Mesenchymal stem cell (in vitro differentiated cells and primary cell): ENCODE measurements at regions not wholly inside any gene's neighbourhood (a gene's known extent, or its start where the extent isn't known, plus 50 kb on each side); places are given as distances from the start of the nearest gene placed in this dataset.
"Not testable (repeated sequence)": the region's sequence is repeated elsewhere in the genome, so short reads cannot be mapped to it uniquely, and the experiment has no call there.

Experiments used
- DNase-seq: peaks from one replicate; pipeline ENCODE4 v3.0.0-alpha.2; 2013
- H2AFZ ChIP-seq: one replicate; pipeline ENCODE4 v1.6.1; 2013; ENCODE audit warnings: low read depth, mild to moderate bottlenecking, control low read depth, inconsistent platforms, low read length, moderate library complexity
- H2AK5ac ChIP-seq: 2 replicates; pipeline ENCODE4 v1.6.1; 2013; ENCODE audit warnings: low read length, moderate library complexity, mild to moderate bottlenecking, inconsistent platforms; ENCODE audit not compliant: severe bottlenecking
- H2BK120ac ChIP-seq: one replicate; pipeline ENCODE4 v1.6.1; 2013; ENCODE audit warnings: low read depth, mild to moderate bottlenecking, inconsistent platforms, low read length, moderate library complexity
- H2BK12ac ChIP-seq, 2 experiments: one replicate each; pipeline ENCODE4 v1.6.1; 2013; ENCODE audit warnings: inconsistent platforms in 2 of 2, low read length in 2 of 2, mild to moderate bottlenecking in 2 of 2, moderate library complexity in 2 of 2, control low read depth in 1 of 2
- H2BK15ac ChIP-seq: one replicate; pipeline ENCODE4 v1.6.1; 2013; ENCODE audit warnings: mild to moderate bottlenecking, low read depth, inconsistent platforms; ENCODE audit not compliant: poor library complexity, severe bottlenecking
- H2BK5ac ChIP-seq: 2 replicates; pipeline ENCODE4 v1.6.1; 2013; ENCODE audit warnings: low read depth, mild to moderate bottlenecking, low read length, control low read depth, inconsistent platforms; ENCODE audit not compliant: poor library complexity, severe bottlenecking
- H3K14ac ChIP-seq, 2 experiments: one replicate each; pipeline ENCODE4 v1.6.1; 2013; ENCODE audit warnings: inconsistent platforms in 2 of 2, low read length in 2 of 2, control low read depth in 1 of 2, mild to moderate bottlenecking in 1 of 2, moderate library complexity in 1 of 2
- H3K18ac ChIP-seq, 2 experiments: one replicate each; pipeline ENCODE4 v1.6.1; 2013; ENCODE audit warnings: inconsistent platforms in 2 of 2, low read length in 2 of 2, control low read depth in 1 of 2, low read depth in 1 of 2, mild to moderate bottlenecking in 1 of 2
- H3K23ac ChIP-seq, 2 experiments: one replicate each; pipeline ENCODE4 v1.6.1; 2013; ENCODE audit warnings: inconsistent platforms in 2 of 2, low read length in 2 of 2, mild to moderate bottlenecking in 2 of 2, moderate library complexity in 2 of 2, control low read depth in 1 of 2
- H3K27ac ChIP-seq: 2 replicates; pipeline ENCODE4 v1.5.1; 2013; ENCODE audit warnings: mild to moderate bottlenecking, moderate library complexity, low read length, control low read depth, inconsistent platforms; ENCODE audit not compliant: poor library complexity, severe bottlenecking
- H3K27me3 ChIP-seq, 2 experiments: 2 replicates each; pipeline versions ENCODE4 v1.6.1 to v1.7.0; 2013; ENCODE audit warnings: low read length in 2 of 2, mild to moderate bottlenecking in 2 of 2, moderate library complexity in 2 of 2, control low read depth in 1 of 2, inconsistent platforms in 1 of 2; ENCODE audit not compliant: control insufficient read depth in 1 of 2, insufficient read depth in 1 of 2
- H3K36me3 ChIP-seq, 2 experiments: 2 replicates each; pipeline versions ENCODE4 v1.6.1 to v1.7.0; 2013; ENCODE audit warnings: low read length in 2 of 2, control low read depth in 1 of 2, inconsistent platforms in 1 of 2, low read depth in 1 of 2, mild to moderate bottlenecking in 1 of 2; ENCODE audit not compliant: insufficient read depth in 2 of 2, control insufficient read depth in 1 of 2
- H3K4ac ChIP-seq, 2 experiments: one replicate each; pipeline ENCODE4 v1.6.1; 2013; ENCODE audit warnings: inconsistent platforms in 2 of 2, low read length in 2 of 2, mild to moderate bottlenecking in 2 of 2, moderate library complexity in 2 of 2, control low read depth in 1 of 2, low read depth in 1 of 2
- H3K4me1 ChIP-seq: 2 replicates; pipeline ENCODE4 v1.6.1; 2013; ENCODE audit warnings: low read depth, low read length, control low read depth; ENCODE audit not compliant: control insufficient read depth, insufficient read depth
- H3K4me2 ChIP-seq: 2 replicates; pipeline ENCODE4 v1.6.1; 2013; ENCODE audit warnings: low read length, mild to moderate bottlenecking, inconsistent platforms; ENCODE audit not compliant: poor library complexity, severe bottlenecking
- H3K4me3 ChIP-seq, 2 experiments: 2 replicates each; pipeline versions ENCODE4 v1.5.1 to v1.7.0; 2013; ENCODE audit warnings: low read length in 2 of 2, mild to moderate bottlenecking in 2 of 2, control low read depth in 1 of 2, low read depth in 1 of 2; ENCODE audit not compliant: insufficient read depth in 1 of 2
- H3K79me1 ChIP-seq: replicated peaks from 2 replicates; pipeline ENCODE4 v1.6.1; 2013; ENCODE audit warnings: mild to moderate bottlenecking, control low read depth, low read length, inconsistent platforms; ENCODE audit not compliant: poor library complexity, severe bottlenecking
- H3K9ac ChIP-seq: 2 replicates; pipeline ENCODE4 v1.7.0; 2013; ENCODE audit warnings: mild to moderate bottlenecking, low read length, moderate library complexity
- H3K9me3 ChIP-seq: 2 replicates; pipeline ENCODE4 v1.7.0; 2013; ENCODE audit warnings: mild to moderate bottlenecking, low read length; ENCODE audit not compliant: control insufficient read depth
- H4K8ac ChIP-seq: one replicate; pipeline ENCODE4 v1.6.1; 2013; ENCODE audit warnings: inconsistent platforms, mild to moderate bottlenecking, low read length, moderate library complexity
- H4K91ac ChIP-seq: one replicate; pipeline ENCODE4 v1.6.1; 2013; ENCODE audit warnings: mild to moderate bottlenecking, low read length, inconsistent platforms
- WGBS: methylation state at CpG from one replicate; pipeline ENCODE4 v1.1.7; 2013; ENCODE audit warnings: mixed read lengths; 5-methylcytosine and 5-hydroxymethylcytosine counted together

GRCh38 chr9:23991874-23992273 lies 165.8 kb upstream of the ELAVL2 start:
- not testable (repeated sequence) for H3K23ac ChIP-seq, H3K4ac ChIP-seq, H2AFZ ChIP-seq, H2BK120ac ChIP-seq, H4K91ac ChIP-seq, H2BK5ac ChIP-seq, H3K18ac ChIP-seq, H3K4me3 ChIP-seq, H3K4me1 ChIP-seq, H3K27me3 ChIP-seq, H3K9me3 ChIP-seq, H2BK15ac ChIP-seq, H4K8ac ChIP-seq, H3K79me1 ChIP-seq, H3K14ac ChIP-seq, H3K9ac ChIP-seq, H3K36me3 ChIP-seq, H2AK5ac ChIP-seq, H3K27ac ChIP-seq, DNase-seq, H2BK12ac ChIP-seq, H3K4me2 ChIP-seq
- 82% methylated on average over 7 of the region's 7 CpGs for WGBS

GRCh38 chr9:23979491-23979890 lies 153.5 kb upstream of the ELAVL2 start:
- H3K27ac ChIP-seq, result no peak overlapping the region
- H2AFZ ChIP-seq, result no peak overlapping the region
- H2BK120ac ChIP-seq, result no peak overlapping the region
- no peaks in the 10 kb centered on the region for H3K79me1 ChIP-seq
- no peak overlapping the region for H4K91ac ChIP-seq
- H3K4ac ChIP-seq, result no peak overlapping the region
- no peak overlapping the region for H3K4me2 ChIP-seq
- no peaks in the 10 kb centered on the region for H3K4me1 ChIP-seq
- H2BK5ac ChIP-seq, result no peak overlapping the region
- no peak overlapping the region for H2BK12ac ChIP-seq
- H4K8ac ChIP-seq, result no peak overlapping the region
- no peak overlapping the region for H2AK5ac ChIP-seq
- H3K23ac ChIP-seq, result no peak overlapping the region
- H3K9me3 ChIP-seq, result peaks cover 29% of the 10 kb centered on the region
- WGBS, result 92% methylated on average over 1 of the region's 1 CpG
- DNase-seq, result no peak
- H3K14ac ChIP-seq, result no peak overlapping the region
- H3K36me3 ChIP-seq, result no peaks in the 10 kb centered on the region
- H2BK15ac ChIP-seq, result no peak overlapping the region
- no peaks in the 10 kb centered on the region for H3K27me3 ChIP-seq
- H3K9ac ChIP-seq, result no peak overlapping the region
- no peak overlapping the region for H3K18ac ChIP-seq
- no peak overlapping the region for H3K4me3 ChIP-seq

- H2AFZ ChIP-seq, result no peak overlapping the region
- no peak overlapping the region for H3K14ac ChIP-seq
- H3K4me2 ChIP-seq, result no peak overlapping the region
- H4K8ac ChIP-seq, result no peak overlapping the region
- no peak overlapping the region for H2BK5ac ChIP-seq
- no peaks in the 10 kb centered on the region for H3K27me3 ChIP-seq
- no peak overlapping the region for H3K9ac ChIP-seq
- no peak overlapping the region for H3K27ac ChIP-seq
- H3K4ac ChIP-seq, result no peak overlapping the region
- no peak overlapping the region for H3K23ac ChIP-seq
- no peak overlapping the region for H2BK120ac ChIP-seq
- no peaks in the 10 kb centered on the region for H3K79me1 ChIP-seq
- H2BK12ac ChIP-seq, result no peak overlapping the region
- no peak overlapping the region for H2AK5ac ChIP-seq
- no peaks in the 10 kb centered on the region for H3K4me1 ChIP-seq
- DNase-seq, result no peak
- no peaks in the 10 kb centered on the region for H3K36me3 ChIP-seq
- no peak overlapping the region for H4K91ac ChIP-seq
- WGBS, result 70% methylated on average over 2 of the region's 2 CpGs
- H3K9me3 ChIP-seq, result peaks cover 15% of the 10 kb centered on the region
- no peak overlapping the region for H3K4me3 ChIP-seq
- no peak overlapping the region for H3K18ac ChIP-seq
- no peak overlapping the region for H2BK15ac ChIP-seq
Measured at GRCh38 chr9:23962101-23962500, 136.1 kb upstream of the ELAVL2 start.

- Histone ChIP-seq H2AFZ (no peak overlapping the region), H2BK120ac (no peak overlapping the region), H2BK15ac (no peak overlapping the region), H3K27me3 (no peaks in the 10 kb centered on the region), H2AK5ac (no peak overlapping the region), H3K27ac (no peak overlapping the region), H3K4me1 (no peaks in the 10 kb centered on the region), H3K79me1 (no peaks in the 10 kb centered on the region), H3K4me2 (no peak overlapping the region), H3K4me3 (no peak overlapping the region), H3K36me3 (no peaks in the 10 kb centered on the region), H4K8ac (no peak overlapping the region), H3K4ac (no peak overlapping the region), H3K18ac (no peak overlapping the region), H2BK5ac (no peak overlapping the region), H3K9me3 (peaks cover 63% of the 10 kb centered on the region), H2BK12ac (no peak overlapping the region), H3K9ac (no peak overlapping the region), H4K91ac (no peak overlapping the region), H3K23ac (no peak overlapping the region), H3K14ac (no peak overlapping the region)
- WGBS, result 91% methylated on average over 4 of the region's 6 CpGs
- DNase-seq, result no peak
Measured at GRCh38 chr9:23945897-23946296, 119.9 kb upstream of the ELAVL2 start.
